ENCODE measurements at regions not wholly inside any gene's neighbourhood (a gene's known extent, or its start where the extent isn't known, plus 50 kb on each side); places are given as distances from the start of the nearest gene placed in this dataset.
A peak's percentile ranks its signal among the peaks of the same experiment; 100 is the strongest.

DNA sequence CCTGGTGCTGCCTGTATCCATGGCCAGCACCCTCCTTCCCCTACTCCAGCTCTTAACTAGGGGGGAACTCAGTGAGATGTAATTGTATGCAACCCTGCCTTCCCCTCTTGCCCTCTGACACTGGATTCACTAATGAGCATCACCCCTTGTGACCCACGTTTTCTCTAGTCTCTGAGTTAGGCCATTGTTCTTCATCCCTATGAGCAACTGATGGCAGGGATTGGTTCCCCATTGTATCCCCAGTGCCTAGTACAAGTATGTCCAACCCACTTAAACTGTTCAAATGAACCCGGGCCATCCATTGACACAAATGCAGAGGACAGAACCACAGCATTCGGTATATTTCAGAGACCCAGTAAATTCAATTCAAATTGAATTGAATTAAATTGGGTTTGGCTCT is 77.6 kb upstream of the ASTN2 start:
- in situ Hi-C loops (cut with MboI; ENCODE audit: low pct_unique_long_range_greater_than_20kb, low sequenced_read_pairs), result no loop called here

DNA sequence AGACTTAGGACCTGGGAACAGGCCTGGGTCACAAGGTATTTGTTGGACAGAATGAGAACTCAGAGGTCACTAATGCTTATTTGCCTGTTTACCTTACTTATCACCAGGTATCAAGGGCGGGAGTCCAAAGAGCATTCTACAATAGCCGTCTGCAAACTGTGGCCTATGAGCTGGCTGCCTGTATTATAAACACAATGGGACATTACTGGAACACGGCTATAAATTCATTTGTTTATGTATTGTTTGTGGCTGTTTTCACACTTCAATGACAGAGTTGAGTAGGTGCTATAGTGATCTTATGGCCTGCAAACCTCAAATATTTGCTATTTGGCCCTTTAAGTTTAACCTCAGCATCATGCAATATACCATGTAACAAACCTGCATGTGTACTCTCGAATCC is 76.6 kb upstream of the ASTN2 start:
- DNase-seq, result no peak
- in situ Hi-C loops (cut with MboI; ENCODE audit: low pct_unique_long_range_greater_than_20kb, low sequenced_read_pairs), result no loop called here

More for the DNA sequence above, 77.6 kb upstream of the ASTN2 start:
- no peak for DNase-seq

DNA sequence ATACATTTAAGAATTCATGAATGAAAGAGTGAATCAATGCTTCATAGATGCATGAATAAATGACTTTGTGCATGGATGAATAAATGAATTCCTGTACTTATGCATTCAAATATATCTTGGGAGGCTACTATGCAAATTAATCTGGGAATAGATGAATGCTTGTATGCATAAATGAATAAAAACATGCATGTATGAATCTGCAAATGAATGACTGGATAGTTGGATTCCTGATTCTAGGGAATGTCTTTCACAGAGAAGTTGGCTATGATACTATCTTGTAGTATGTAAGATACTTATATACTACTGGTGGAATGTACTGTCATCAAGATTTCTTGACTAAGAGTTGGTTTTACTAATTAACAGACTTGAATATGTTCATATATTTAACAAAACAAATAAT is 75.3 kb upstream of the ASTN2 start:
- in situ Hi-C loops (cut with MboI; ENCODE audit: low pct_unique_long_range_greater_than_20kb, low sequenced_read_pairs), result no loop called here
- DNase-seq, result no peak

DNA sequence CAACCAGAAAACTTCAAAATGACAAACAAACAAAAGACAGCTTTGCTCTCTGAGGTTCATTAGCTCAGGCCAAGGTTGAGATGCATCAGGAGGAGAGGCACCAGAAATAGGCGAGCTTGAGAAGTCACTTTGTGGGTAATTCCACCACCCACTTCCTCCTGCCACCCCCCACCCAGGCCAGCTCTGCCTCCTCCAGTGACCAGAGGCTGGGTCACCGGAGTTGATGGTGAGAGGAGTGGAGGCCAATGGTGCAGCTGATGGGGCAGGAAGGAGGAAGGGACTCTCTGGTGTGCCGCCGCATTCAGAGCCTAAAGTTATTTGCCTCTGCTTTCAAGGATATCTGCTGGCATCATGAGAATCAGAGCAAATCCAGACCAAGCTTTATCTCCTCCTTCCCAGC is 73.8 kb upstream of the ASTN2 start:
- DNase-seq, result no peak
- in situ Hi-C loops (cut with MboI; ENCODE audit: low pct_unique_long_range_greater_than_20kb, low sequenced_read_pairs), result no loop called here

DNA sequence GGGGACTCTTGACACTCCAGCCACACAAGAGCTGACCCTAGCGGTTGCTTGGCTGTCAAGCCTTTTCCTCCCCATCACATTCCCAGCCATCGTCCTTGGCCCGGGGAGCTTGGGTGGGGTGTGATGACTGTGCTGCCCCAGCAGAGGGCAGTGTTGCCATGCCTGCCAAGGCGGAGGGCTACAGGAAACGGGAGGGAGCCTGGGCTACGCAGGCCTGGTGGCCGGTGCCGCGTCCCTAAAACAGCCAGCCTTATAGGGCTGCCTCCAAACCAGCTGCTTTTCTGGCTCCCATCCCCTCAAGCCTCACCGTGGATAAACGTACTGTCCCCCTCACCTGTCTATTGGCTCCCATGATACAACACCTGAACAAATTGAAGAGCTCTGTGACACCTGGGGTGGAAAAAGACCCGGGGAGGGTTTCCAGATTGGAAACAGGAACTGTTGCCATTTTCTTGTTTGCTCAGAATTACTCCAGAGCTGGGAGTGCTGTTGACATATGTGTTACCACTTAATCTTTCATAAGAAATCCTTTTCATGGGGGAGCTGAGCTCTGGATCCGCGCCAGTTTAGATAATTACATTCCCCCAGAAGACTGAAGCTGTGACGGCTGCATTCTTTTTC is 72.8 kb upstream of the ASTN2 start:
- DNase-seq, result peak; percentile 72
- in situ Hi-C loops (cut with MboI; ENCODE audit: low pct_unique_long_range_greater_than_20kb, low sequenced_read_pairs), result no loop called here

DNA sequence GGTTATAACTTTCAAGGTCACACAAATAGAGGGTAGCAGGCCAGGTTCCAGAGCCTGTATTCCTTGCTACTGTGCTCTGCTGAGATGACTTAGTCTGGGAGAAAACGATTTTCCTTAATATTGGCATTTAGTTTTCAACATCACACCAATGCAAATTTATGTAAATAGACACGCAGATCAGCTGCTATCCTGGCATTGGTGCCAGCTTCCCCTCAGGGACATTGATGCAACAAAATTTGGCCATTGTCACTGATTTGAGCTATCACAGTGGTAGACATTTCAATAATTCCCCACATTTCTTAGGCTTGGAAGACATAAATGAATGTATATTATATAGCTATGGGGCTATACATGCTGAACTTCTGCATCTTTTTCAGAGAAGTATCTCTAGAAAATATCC is 71.6 kb upstream of the ASTN2 start:
- in situ Hi-C loops (cut with MboI; ENCODE audit: low pct_unique_long_range_greater_than_20kb, low sequenced_read_pairs), result no loop called here
- no peak for DNase-seq

DNA sequence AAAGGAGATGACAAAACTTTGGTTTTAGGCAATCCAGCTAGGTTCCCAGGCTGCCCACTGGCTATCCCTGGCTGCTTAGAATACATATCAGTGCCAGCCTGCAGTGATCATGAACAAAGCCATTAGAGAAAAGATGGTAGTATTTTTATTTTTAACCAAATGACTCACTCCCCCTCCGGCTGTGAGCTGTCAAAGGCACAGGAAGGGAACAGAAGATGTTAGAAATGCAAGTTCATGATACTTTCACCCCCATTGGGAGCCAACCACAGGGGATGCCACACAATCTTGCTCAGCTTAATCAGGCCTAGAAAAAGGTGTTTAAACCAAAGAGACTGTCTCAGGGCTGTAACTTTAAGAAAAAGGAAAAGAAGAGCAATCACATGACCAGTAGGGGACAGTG is 70.3 kb upstream of the ASTN2 start:
- in situ Hi-C loops (cut with MboI; ENCODE audit: low pct_unique_long_range_greater_than_20kb, low sequenced_read_pairs), result no loop called here
- no peak for DNase-seq

DNA sequence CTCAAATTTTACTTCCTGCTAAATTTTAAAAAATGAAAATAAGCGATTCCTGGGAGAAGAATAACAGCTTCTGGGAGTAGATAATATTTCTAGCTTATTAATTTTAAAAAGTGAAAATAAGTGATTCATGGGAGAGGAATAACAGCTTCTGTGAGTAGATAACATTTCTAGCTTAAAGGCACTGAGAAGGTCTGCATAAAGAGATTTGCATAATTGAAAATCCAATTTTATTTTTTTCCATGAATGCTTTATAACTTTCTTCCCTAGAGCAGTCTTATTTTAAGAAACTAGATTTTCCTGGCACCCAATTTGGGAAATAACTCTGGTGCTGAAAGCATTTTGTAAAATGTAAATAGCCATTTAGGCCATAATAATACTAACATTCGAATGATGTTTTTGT is 65.9 kb upstream of the ASTN2 start:
- in situ Hi-C loops (cut with MboI; ENCODE audit: low pct_unique_long_range_greater_than_20kb, low sequenced_read_pairs), result no loop called here
- no peak for DNase-seq

DNA sequence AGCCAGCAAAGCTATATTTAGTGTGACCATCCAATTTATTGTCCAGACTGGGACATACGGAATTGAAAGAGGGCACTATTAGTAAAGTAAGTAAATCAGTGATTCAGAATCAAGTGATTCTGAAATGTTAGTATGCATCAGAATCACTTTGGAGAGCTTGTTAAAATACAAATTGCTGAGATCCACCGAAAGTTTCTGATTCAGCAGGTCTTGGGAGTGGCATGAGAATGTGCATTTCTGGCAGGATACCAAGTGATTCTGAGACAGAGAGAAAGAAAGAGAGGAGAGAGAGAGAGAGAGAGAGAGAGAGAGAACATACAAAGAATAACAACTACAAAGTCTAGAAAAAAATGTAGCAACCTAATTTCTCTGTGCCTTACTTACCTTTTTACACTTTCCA is 65.4 kb upstream of the ASTN2 start:
- in situ Hi-C loops (cut with MboI; ENCODE audit: low pct_unique_long_range_greater_than_20kb, low sequenced_read_pairs), result no loop called here
- no peak for DNase-seq

DNA sequence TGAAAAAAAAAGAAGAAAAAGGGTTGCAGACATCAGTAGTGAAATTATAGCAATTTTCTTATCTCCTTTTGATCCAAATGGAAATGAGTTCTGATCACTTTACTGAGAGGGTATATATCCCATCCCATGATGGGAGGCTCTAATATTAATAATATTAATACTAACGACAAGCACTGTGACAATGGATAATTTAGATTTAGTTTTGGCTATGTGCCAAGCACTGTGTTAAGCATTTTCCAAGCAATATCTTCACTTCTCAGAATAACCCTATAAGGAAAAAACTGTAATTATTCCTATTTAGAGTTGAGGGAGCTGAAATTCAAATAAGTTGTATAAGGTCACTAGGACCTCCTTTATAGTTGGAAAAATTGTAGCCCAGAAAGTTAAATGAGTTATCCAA is 58.4 kb upstream of the ASTN2 start:
- in situ Hi-C loops (cut with MboI; ENCODE audit: low pct_unique_long_range_greater_than_20kb, low sequenced_read_pairs), result no loop called here
- no peak for DNase-seq

DNA sequence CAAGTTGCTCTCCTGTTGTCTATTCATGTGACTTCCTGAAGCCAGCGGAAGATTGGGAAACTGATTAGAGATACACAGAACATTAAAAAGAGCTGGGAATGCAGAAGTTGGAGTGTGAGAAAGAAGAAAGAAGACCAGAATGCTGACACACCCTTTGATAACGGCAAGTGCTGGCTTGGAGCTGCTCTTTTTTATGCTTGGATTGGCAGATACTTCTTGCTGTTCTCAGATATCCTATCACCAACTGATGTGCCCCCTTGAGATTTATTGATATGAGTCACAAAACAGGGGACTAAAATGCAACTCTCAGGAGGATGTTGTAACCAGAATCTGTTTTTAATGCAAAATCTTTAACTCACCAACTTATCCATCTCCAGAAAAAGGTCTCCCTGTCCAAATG is 56.0 kb upstream of the ASTN2 start:
- in situ Hi-C loops (cut with MboI; ENCODE audit: low pct_unique_long_range_greater_than_20kb, low sequenced_read_pairs), result no loop called here

DNA sequence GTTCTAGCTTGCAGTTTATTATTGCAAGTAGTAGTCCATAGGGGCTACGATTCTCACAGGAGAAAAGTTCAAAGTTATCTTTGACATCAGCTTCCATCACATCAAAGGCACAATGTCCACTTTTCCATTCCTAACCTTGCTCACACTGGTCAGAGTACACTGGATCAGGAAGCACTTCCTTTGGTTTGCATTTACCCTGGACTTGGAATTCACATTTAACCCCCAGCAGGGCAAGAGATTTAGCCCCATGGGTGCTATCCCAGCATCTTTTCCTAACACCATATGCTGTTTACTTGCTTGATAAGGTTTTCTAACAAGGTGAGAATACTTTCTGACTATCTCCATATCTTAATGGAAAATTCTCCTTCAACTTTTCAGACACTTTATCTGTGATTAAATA is 55.6 kb upstream of the ASTN2 start:
- in situ Hi-C loops (cut with MboI; ENCODE audit: low pct_unique_long_range_greater_than_20kb, low sequenced_read_pairs), result no loop called here
- DNase-seq, result no peak

More for the DNA sequence above, 56.0 kb upstream of the ASTN2 start:
- DNase-seq, result no peak

DNA sequence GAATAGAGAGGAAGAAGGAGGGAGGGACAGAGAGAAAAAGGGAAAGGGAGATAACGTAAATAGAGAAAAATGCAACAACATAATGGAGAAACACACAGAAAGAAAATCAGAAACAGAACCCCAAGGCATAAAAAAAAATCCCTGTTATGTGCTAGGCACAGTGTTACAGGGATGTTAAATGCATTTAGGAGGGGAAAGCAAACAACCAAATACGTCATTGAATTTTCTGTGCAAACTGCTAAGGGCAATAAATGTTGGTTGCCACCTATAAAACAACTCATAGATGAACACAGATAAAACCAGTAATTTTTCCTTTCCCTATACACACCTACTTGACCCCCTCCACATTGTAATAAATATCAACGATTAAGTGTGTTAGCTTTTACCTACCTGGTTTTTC is 51.3 kb upstream of the ASTN2 start:
- in situ Hi-C loops (cut with MboI; ENCODE audit: low pct_unique_long_range_greater_than_20kb, low sequenced_read_pairs), result no loop called here
- no peak for DNase-seq

DNA sequence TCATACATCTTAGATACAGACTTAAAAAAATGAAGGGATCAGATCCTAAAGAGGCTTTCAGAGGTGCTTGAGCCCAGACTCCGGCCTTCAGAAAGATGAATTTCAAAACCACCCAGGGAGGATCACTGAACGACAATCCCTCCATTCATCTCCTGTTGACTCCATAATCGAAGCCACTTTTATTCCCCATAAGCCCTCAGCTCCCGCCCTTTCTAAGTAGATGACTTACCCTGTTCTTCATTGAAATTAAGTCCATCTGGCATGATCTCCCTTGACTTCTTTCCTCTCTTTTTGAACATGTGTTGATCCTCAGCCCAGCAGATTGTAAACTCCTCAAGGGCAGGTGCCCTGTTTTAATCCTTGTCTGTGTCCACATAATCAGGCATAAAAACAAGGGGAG is 50.8 kb upstream of the ASTN2 start:
- no peak for DNase-seq
- in situ Hi-C loops (cut with MboI; ENCODE audit: low pct_unique_long_range_greater_than_20kb, low sequenced_read_pairs), result no loop called here

DNA sequence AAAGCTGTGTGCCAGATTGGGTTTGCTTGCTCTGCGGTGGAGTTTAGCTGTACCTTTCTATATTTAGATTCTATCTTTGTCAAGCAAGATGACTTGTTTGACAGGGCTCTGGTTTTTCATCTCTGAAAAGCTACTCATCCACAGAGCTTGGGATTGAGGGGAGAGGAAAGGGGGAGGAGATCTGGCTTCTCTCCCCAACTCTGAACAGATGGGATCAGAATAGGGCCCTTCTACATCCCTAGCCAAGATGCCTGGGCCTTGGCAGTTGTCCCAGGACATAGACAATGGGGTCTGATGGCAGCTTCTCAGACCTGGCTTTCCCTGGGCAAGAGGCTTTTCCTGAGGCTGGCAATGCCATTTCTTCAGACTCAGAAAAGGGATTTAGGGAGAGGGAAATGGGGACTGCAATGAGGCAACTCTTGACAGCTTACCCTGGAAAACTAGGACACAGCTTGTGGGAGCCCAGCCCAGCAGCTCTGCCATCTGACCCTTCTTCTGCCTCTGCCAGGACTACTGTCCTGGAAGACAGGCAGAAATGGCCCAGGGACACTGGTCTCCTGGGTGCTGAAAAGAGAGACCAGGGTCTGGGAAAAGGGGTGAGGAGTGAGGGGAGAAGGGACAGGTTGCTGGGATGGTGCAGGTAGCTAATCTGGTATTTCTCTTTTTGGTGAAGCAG is 50.2 kb upstream of the ASTN2 start:
- no peak for DNase-seq
- in situ Hi-C loops (cut with MboI; ENCODE audit: low pct_unique_long_range_greater_than_20kb, low sequenced_read_pairs), result no loop called here
